ENCODE measurements at regions not wholly inside any gene's neighbourhood (a gene's known extent, or its start where the extent isn't known, plus 50 kb on each side); places are given as distances from the start of the nearest gene placed in this dataset.

- no peaks in the 10 kb centered on the region for H3K4me1 ChIP-seq
- H3K9me3 ChIP-seq, result peaks cover 0 to 11% (median 3%) of the 10 kb centered on the region in 4 donors
- no peaks in the 10 kb centered on the region for H3K36me3 ChIP-seq
- 73 to 82% methylated on average over 4 of the region's 4 CpGs for WGBS, 2 donors
- no peaks in the 10 kb centered on the region for H3K27me3 ChIP-seq
- TF ChIP-seq POLR2A (IDR thresholded peaks at IDR 0.05), result no peak
- TF ChIP-seq EP300 (IDR thresholded peaks at IDR 0.05), result no peak
- TF ChIP-seq CTCF (IDR thresholded peaks at IDR 0.05), result no peak
- H3K27ac ChIP-seq, result no peak overlapping the region
- DNase-seq (ENCODE audit: low spot score in 2 of 2), result no peak
- H3K4me3 ChIP-seq, result no peak overlapping the region
These were observed 71.6 kb upstream of the RUNX1 start for GRCh38 chr21:35120631-35121180.

- TF ChIP-seq CTCF (IDR thresholded peaks at IDR 0.05) (no peak), POLR2A (IDR thresholded peaks at IDR 0.05) (no peak), EP300 (IDR thresholded peaks at IDR 0.05) (no peak)
- peaks cover 0 to 1% (median 0%) of the 10 kb centered on the region in 4 donors for H3K9me3 ChIP-seq
- no peak for DNase-seq (ENCODE audit: low spot score in 2 of 2)
- no peaks in the 10 kb centered on the region for H3K36me3 ChIP-seq
- no peaks in the 10 kb centered on the region for H3K27me3 ChIP-seq
- no peak overlapping the region for H3K4me3 ChIP-seq
- H3K27ac ChIP-seq, result no peak overlapping the region
- H3K4me1 ChIP-seq, result no peaks in the 10 kb centered on the region
- WGBS, 2 donors, result 81 to 83% methylated on average over 5 of the region's 5 CpGs
These were observed 70.5 kb upstream of the RUNX1 start for GRCh38 chr21:35119501-35120047.

GRCh38 chr21:35116777-35117176 lies 67.7 kb upstream of the RUNX1 start:
- Histone ChIP-seq H3K4me3 (no peak overlapping the region), H3K4me1 (no peaks in the 10 kb centered on the region), H3K27ac (no peak overlapping the region), H3K9me3 (no peaks in the 10 kb centered on the region), H3K27me3 (no peaks in the 10 kb centered on the region), H3K36me3 (no peaks in the 10 kb centered on the region)
- TF ChIP-seq POLR2A (IDR thresholded peaks at IDR 0.05) (no peak), EP300 (IDR thresholded peaks at IDR 0.05) (no peak), CTCF (IDR thresholded peaks at IDR 0.05) (no peak)
- 97 to 98% methylated on average over 2 of the region's 2 CpGs for WGBS, 2 donors
- no peak for DNase-seq (ENCODE audit: low spot score in 2 of 2)

- 36 to 49% methylated on average over 2 of the region's 2 CpGs for WGBS, 2 donors
- no peaks in the 10 kb centered on the region for H3K9me3 ChIP-seq
- DNase-seq (ENCODE audit: low spot score in 2 of 2), result no peak
- no peak overlapping the region for H3K27ac ChIP-seq
- no peak overlapping the region for H3K4me3 ChIP-seq
- TF ChIP-seq CTCF (IDR thresholded peaks at IDR 0.05), result no peak
- H3K36me3 ChIP-seq, result no peaks in the 10 kb centered on the region
- no peaks in the 10 kb centered on the region for H3K4me1 ChIP-seq
- H3K27me3 ChIP-seq, result no peaks in the 10 kb centered on the region
These were observed 64.0 kb upstream of the RUNX1 start for GRCh38 chr21:35113064-35113463.

GRCh38 chr21:35111321-35111930 lies 62.3 kb upstream of the RUNX1 start:
- H3K4me1 ChIP-seq, result no peaks in the 10 kb centered on the region
- no peaks in the 10 kb centered on the region for H3K27me3 ChIP-seq
- DNase-seq (ENCODE audit: low spot score in 2 of 2), result no peak
- TF ChIP-seq EP300 (IDR thresholded peaks at IDR 0.05), result no peak
- no peak for TF ChIP-seq CTCF (IDR thresholded peaks at IDR 0.05)
- TF ChIP-seq POLR2A (IDR thresholded peaks at IDR 0.05), result no peak
- WGBS, 2 donors, result 78 to 81% methylated on average over 4 of the region's 4 CpGs
- no peaks in the 10 kb centered on the region for H3K36me3 ChIP-seq
- no peak overlapping the region for H3K4me3 ChIP-seq
- no peaks in the 10 kb centered on the region for H3K9me3 ChIP-seq
- no peak overlapping the region for H3K27ac ChIP-seq

Measured in tibial nerve (tissue), 4 donors.